Parathyroid adenoma (tissue), 2 donors: ENCODE measurements at regions not wholly inside any gene's neighbourhood (a gene's known extent, or its start where the extent isn't known, plus 50 kb on each side); places are given as distances from the start of the nearest gene placed in this dataset.

Experiments
- H2AFZ ChIP-seq: fragments of 300-600 bp; sonication (generic); one replicate; pipeline ENCODE4 v1.7.0; 2017; ENCODE audit warnings: antibody characterized with exemption, mild to moderate bottlenecking
- H3K27ac ChIP-seq: fragments of 300-600 bp; sonication (generic); one replicate; pipeline ENCODE4 v1.7.0; 2017
- H3K27me3 ChIP-seq: fragments of 300-600 bp; sonication (generic); one replicate; pipeline ENCODE4 v1.7.0; 2017; ENCODE audit warnings: low read length; ENCODE audit not compliant: control insufficient read depth, insufficient read depth
- H3K36me3 ChIP-seq: fragments of 300-600 bp; sonication (generic); one replicate; pipeline ENCODE4 v1.7.0; 2017; ENCODE audit warnings: low read length; ENCODE audit not compliant: control insufficient read depth, insufficient read depth
- H3K4me1 ChIP-seq: fragments of 300-600 bp; sonication (generic); one replicate; pipeline ENCODE4 v1.7.0; 2017; ENCODE audit warnings: control low read depth
- H3K4me2 ChIP-seq: fragments of 300-600 bp; sonication (generic); one replicate; pipeline ENCODE4 v1.7.0; 2017; ENCODE audit warnings: low read length
- H3K4me3 ChIP-seq: fragments of 300-600 bp; sonication (generic); one replicate; pipeline ENCODE4 v1.7.0; 2017; ENCODE audit warnings: low read depth, low read length
- H3K79me2 ChIP-seq: fragments of 300-600 bp; sonication (generic); one replicate; pipeline ENCODE4 v1.7.0; 2017; ENCODE audit warnings: control low read depth
- H3K9ac ChIP-seq: fragments of 300-600 bp; sonication (generic); one replicate; pipeline ENCODE4 v1.7.0; 2017; ENCODE audit warnings: mild to moderate bottlenecking
- H3K9me3 ChIP-seq: fragments of 300-600 bp; sonication (generic); one replicate; pipeline ENCODE4 v1.7.0; 2017; ENCODE audit warnings: low read length; ENCODE audit not compliant: control insufficient read depth
- TF ChIP-seq, protein P1 (sequence below): fragments of 300-600 bp; sonication (generic); IDR thresholded peaks from one replicate; pipeline ENCODE4 v1.7.0; 2017; ENCODE audit warnings: antibody characterized with exemption, mild to moderate bottlenecking
- donor health status: primary hyperparathyroidism.

DNA sequence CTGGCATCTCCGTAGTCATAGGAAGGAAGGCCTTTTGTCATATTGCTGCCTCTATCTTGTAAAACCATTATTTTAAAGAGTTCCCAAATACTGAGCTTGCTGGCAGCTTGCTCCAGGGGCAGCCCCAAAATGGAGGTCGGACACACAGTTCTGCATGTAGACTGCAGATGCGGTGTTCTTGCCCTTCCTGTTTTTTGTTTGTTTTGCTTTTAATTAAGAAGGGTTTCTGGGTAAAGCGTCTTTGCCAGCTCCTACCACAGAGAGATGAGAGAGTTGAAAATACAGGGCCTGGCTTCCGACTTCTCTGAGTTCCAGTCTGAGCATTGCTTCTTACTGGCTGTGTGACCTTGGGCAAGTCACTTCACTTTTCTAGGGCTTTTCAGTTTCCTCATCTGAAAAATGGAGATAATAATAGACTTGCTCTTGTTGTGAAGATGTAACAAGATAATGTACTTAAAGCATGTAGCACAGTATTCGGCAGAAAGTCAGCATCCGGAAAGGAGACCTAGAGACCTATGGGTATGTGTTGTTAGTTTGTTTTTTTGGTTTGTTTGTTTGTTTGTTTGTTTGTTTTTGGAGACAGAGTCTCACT is 67.8 kb upstream of the GSE1 start:
- TF ChIP-seq, protein P1, sequence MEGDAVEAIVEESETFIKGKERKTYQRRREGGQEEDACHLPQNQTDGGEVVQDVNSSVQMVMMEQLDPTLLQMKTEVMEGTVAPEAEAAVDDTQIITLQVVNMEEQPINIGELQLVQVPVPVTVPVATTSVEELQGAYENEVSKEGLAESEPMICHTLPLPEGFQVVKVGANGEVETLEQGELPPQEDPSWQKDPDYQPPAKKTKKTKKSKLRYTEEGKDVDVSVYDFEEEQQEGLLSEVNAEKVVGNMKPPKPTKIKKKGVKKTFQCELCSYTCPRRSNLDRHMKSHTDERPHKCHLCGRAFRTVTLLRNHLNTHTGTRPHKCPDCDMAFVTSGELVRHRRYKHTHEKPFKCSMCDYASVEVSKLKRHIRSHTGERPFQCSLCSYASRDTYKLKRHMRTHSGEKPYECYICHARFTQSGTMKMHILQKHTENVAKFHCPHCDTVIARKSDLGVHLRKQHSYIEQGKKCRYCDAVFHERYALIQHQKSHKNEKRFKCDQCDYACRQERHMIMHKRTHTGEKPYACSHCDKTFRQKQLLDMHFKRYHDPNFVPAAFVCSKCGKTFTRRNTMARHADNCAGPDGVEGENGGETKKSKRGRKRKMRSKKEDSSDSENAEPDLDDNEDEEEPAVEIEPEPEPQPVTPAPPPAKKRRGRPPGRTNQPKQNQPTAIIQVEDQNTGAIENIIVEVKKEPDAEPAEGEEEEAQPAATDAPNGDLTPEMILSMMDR, result no peak
- Histone ChIP-seq H3K4me3 (no peak overlapping the region), H2AFZ (no peak overlapping the region), H3K4me1 (peaks cover 12% of the 10 kb centered on the region), H3K79me2 (peaks cover 44% of the 10 kb centered on the region), H3K9me3 (no peaks in the 10 kb centered on the region), H3K27ac (no peak overlapping the region), H3K9ac (no peak overlapping the region), H3K27me3 (no peaks in the 10 kb centered on the region), H3K36me3 (no peaks in the 10 kb centered on the region), H3K4me2 (no peak overlapping the region)

- Histone ChIP-seq H3K4me1 (peaks cover 4% of the 10 kb centered on the region), H3K27ac (no peak overlapping the region), H3K9ac (no peak overlapping the region), H3K9me3 (no peaks in the 10 kb centered on the region), H2AFZ (no peak overlapping the region), H3K79me2 (peaks cover 31% of the 10 kb centered on the region), H3K4me2 (no peak overlapping the region), H3K27me3 (no peaks in the 10 kb centered on the region), H3K36me3 (no peaks in the 10 kb centered on the region), H3K4me3 (no peak overlapping the region)
- TF ChIP-seq, protein P1, result no peak
Observed at GRCh38 chr16:85546585-85547447, 66.3 kb upstream of the GSE1 start.

- H2AFZ ChIP-seq, result no peak overlapping the region
- no peaks in the 10 kb centered on the region for H3K9me3 ChIP-seq
- H3K79me2 ChIP-seq, result peaks cover 21% of the 10 kb centered on the region
- H3K9ac ChIP-seq, result no peak overlapping the region
- no peaks in the 10 kb centered on the region for H3K36me3 ChIP-seq
- H3K4me3 ChIP-seq, result no peak overlapping the region
- H3K27ac ChIP-seq, result no peak overlapping the region
- peaks cover 5% of the 10 kb centered on the region for H3K4me1 ChIP-seq
- H3K27me3 ChIP-seq, result no peaks in the 10 kb centered on the region
- H3K4me2 ChIP-seq, result no peak overlapping the region
- TF ChIP-seq, protein P1, result no peak
Observed at GRCh38 chr16:85548375-85548774, 64.7 kb upstream of the GSE1 start.

DNA sequence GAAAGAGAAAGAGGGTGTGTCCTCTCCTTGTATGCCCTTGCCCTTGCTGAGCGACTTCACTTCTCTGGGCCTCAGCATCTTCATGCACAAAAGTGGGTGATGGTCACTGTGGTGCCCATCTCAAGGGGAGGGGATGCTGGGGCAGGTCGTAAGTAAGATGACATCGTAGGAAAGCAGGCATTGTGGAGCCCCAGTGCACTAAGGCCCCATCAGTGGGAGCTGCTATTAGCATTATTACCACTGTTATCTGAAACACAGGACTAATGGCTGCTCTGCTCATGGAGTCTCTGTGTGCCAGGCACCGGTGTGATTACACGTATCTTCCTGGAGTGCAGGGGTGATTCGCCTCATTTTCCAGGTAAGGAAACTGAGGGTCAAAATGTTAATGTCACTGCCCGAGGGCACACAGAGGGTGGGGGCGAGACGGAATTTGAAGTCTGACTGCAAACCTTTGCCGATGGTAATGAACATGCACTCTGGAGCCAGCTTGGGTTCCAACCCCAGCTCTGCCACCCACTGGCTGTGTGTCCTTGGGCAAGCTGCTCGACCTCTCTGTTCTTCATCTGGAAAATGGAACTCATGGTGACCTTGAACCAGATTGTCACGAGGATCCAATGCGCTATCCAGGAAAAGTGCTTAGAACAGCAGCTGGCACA is 63.2 kb upstream of the GSE1 start:
- peaks cover 5% of the 10 kb centered on the region for H3K4me1 ChIP-seq
- H2AFZ ChIP-seq, result no peak overlapping the region
- TF ChIP-seq, protein P1, result no peak
- H3K79me2 ChIP-seq, result peaks cover 9% of the 10 kb centered on the region
- no peak overlapping the region for H3K27ac ChIP-seq
- no peaks in the 10 kb centered on the region for H3K9me3 ChIP-seq
- H3K4me2 ChIP-seq, result no peak overlapping the region
- H3K9ac ChIP-seq, result no peak overlapping the region
- H3K36me3 ChIP-seq, result no peaks in the 10 kb centered on the region
- H3K27me3 ChIP-seq, result no peaks in the 10 kb centered on the region
- no peak overlapping the region for H3K4me3 ChIP-seq
